ENCODE measurements at regions not wholly inside any gene's neighbourhood (a gene's known extent, or its start where the extent isn't known, plus 50 kb on each side); places are given as distances from the start of the nearest gene placed in this dataset.

DNA sequence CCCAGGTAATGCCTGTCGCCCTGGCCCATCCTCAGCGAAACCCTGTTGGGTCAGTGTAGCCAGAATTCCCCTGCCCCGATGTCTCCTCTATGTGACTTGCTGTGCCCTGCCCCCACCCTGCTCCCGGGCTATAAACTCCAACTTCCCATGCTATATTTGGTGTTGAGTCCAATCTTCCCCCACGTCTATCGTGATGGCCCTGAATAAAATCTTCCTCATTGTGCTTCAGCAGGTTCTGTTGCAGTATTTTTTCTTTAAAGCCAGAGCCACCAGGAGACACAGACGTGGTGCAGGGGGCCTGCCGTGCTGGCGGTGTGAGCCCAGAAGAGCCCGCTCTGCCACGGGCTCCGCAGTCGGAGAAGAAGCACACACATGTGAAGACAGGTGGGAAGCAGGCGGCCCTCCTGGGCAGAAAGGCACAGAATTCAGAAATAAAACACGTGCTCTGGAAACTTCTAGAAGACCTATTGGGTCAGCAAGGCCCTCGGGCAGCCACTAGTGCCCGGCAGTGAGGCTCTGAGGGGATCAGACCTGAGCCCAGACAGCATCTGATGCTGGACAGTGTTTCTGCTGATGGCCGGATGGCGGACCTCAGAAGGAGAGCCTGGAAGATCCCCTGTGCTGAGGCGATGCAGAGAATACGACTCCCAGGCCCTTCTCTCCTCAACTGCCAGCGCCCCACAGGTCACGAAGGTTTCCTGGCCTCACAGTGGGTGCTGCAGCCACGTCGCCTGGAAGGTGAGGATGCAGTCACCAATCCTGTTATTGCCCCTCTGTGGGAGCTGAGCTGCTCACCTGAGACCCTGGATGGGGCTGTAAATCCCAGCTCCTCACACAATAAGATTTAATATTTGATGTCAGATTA is 501.9 kb downstream of the BRD1 start:
- TF ChIP-seq GATA2 (IDR thresholded peaks at IDR 0.05; ENCODE audit: low read depth, low read length) (no peak), GATA3 (IDR thresholded peaks at IDR 0.05; ENCODE audit: low read depth, low read length) (no peak)

DNA sequence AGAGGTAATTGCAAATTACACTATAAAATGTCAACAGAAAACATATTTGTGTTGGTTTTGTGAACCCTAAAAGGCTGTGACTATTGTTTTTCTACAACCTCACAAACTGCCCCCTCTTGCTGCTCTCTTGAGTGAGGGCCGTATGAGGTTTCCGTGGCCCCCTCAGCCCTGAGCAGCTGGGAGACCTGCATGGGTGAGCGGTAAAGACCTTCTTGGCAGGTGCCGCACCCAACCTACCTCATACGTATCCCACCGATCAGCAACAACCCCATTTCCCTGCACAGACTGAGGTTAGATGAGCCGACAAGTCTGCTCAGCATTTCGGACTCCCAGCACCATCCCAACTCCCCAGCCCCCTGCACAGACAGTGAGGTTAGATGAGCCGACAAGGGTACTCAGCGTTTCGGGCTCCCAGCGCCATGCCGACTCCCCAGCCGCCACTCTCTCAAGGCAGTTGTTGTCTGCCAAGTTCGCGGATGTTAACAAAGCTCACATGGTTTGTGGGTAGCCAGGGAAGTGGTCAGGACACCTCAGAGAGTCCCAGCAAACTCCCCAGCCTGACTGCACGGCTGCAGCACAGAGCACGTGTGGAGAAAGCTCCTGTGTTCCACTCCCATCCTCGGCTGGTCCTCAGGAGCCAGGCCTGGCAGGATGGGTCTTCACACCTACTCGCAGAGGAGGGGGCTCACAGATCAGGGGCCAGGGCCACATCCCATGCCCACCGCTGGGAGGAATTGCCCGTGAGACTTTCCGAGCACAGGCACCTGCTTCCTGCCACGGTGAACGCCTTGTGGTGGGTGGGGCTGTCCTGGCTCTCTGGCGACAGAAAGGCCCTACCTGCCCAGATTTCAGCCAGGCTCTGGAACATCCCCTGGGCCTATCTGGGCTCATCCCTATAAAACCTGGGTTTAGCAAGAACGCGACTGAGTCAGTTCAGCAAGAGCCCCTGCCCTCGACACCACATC is 502.9 kb downstream of the BRD1 start:
- TF ChIP-seq GATA3 (IDR thresholded peaks at IDR 0.05; ENCODE audit: low read depth, low read length) (no peak), GATA2 (IDR thresholded peaks at IDR 0.05; ENCODE audit: low read depth, low read length) (no peak)

DNA sequence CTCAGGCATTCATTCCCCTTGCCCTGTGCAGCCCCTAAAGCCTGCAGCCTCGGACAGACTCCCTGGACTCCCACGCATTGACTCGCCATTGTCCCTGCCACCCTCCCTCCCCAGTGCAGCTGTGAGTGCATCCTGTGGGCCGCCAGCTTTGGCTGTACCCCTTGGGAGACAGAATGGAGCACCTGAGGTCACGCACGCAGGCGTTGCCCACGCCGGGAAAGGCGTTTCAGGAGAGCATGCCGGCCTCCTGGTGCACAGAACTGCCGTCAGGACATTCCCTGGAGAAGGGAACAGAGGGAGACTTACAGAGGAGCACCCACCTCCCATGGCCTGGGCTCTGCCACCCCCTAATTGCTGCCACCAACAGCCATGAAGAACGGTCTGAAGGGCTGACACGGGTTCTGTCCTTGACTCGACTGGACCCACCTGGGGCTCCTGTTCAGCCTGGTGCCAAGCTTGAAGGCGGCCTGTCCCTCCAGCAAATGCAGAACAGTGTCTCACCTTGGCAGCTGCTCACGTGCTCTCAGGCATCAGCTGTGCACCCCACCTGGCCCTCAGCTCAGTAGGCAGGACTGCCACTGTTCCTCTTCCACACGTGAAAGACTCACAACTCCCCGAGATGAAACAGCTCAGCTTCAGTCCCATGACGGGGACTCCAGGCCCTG is 503.8 kb downstream of the BRD1 start:
- TF ChIP-seq GATA2 (IDR thresholded peaks at IDR 0.05; ENCODE audit: low read depth, low read length) (no peak), GATA3 (IDR thresholded peaks at IDR 0.05; ENCODE audit: low read depth, low read length) (no peak)

DNA sequence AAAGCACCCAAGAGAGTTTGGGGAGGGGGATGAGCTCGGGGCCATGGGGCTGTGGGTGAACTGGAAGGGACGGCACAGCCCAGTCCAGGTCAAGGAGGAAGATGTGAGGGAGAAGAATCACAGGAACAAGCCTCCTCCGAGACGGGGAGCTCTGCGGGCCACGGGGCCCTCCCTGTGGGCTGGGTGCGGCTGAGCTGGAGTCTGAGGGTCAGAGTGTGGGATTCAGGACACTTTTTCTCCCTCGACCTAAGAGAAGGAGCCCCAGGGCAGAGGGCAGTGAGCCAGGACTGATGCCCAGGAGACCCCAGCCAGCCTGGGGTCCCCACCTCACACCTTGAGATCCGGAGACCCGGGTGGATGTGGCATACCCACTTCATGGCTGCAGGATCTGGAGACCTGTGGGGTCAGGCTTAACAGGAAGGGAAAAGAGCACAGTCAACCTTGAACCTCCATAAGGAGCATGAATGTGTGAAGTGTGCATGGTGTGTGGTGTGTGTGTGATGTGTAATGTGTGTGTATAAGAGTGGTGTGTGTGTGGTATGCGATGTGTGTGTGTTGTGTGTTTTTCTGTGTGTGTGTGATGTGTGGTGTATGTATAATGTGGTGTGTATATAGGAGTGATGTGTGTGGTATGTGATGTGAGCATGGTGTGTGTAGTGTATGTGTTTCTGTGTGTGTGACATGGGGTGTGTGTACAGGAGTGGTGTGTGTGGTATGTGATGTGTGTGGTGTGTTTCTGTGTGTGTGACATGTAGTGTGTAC is 504.6 kb downstream of the BRD1 start:
- TF ChIP-seq GATA2 (IDR thresholded peaks at IDR 0.05; ENCODE audit: low read depth, low read length) = no peak
- no peak for TF ChIP-seq GATA3 (IDR thresholded peaks at IDR 0.05; ENCODE audit: low read depth, low read length)

DNA sequence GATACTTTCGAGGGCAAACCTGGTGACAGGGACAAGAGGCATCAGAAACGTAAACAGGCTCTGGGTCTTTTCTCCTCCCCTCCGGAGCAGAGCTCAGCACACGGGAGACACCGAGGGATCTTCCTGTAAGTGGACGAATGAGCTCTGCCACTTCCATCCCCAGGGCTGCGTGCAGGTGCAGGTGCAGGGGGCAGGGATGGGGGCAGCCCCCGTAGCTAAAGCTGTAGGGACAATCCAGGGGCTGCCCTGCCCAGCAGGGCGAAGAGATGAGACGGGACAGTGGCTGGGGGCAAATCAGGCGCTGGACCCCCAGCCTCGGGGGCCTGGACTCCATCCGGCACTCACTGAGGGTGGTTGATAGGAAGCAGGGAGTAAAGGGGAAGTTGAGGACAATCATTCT is 505.4 kb downstream of the BRD1 start:
- no peak for TF ChIP-seq GATA2 (IDR thresholded peaks at IDR 0.05; ENCODE audit: low read depth, low read length)
- no peak for TF ChIP-seq GATA3 (IDR thresholded peaks at IDR 0.05; ENCODE audit: low read depth, low read length)

DNA sequence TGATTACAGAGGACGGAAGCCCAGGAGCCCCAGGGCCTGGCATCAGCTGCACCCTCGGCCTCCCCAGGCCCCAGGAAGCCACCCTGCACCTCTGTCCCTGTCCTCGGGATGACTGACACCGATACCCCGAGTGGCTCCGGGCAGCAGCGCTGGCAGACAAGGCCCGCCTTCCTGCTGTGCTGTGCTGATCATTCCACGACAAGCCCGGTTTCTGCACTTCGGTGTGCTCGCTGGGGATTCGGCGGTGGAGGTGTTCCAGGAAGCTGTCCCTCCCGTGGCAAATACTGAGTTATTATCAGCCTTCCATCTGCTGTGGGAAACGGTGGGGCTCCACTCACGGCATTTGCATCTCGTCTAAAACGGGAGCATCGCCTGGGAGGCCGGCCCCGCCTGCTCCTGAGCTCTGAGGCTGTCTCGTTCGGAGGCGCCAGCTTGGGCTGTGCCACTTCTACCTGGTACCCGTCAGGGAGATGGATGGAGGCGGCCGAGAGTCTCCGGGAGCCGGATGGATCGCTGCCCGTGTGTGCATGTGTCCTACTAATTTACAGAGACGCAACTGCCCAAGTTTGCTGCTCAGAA is 506.1 kb downstream of the BRD1 start:
- TF ChIP-seq GATA3 (IDR thresholded peaks at IDR 0.05; ENCODE audit: low read depth, low read length) (no peak), GATA2 (IDR thresholded peaks at IDR 0.05; ENCODE audit: low read depth, low read length) (no peak)

DNA sequence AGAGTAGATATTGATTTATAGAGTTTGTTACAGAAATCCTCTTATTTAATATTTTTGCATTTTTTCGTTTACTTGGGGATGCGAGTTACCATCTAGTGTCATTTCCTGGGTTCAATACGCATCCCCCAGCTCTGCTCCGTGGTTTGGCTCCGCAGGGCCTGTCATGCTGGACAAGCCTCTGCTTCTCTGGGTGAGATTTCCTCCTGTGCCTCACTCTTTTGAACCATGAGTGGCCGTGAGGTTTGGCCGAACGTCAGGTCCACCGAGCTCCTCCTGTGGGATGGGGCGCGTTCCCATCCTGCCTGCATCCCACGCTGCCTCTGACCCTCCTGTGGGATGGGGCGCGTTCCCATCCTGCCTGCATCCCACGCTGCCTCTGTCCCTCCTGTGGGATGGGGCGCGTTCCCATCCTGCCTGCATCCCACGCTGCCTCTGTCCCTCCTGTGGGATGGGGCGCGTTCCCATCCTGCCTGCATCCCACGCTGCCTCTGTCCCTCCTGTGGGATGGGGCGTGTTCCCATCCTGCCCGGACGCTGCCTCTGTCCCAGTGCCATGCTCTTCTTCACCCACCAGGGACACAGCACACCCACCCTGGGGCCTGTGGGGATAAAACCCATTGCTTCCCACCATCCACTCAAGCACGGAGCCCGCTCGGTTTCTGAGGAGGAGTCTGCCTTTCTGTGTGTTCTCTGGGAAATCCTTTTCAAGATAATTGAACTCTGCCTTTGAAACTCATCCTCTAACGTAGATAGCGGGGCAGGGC is 506.8 kb downstream of the BRD1 start:
- no peak for TF ChIP-seq GATA2 (IDR thresholded peaks at IDR 0.05; ENCODE audit: low read depth, low read length)
- no peak for TF ChIP-seq GATA3 (IDR thresholded peaks at IDR 0.05; ENCODE audit: low read depth, low read length)

DNA sequence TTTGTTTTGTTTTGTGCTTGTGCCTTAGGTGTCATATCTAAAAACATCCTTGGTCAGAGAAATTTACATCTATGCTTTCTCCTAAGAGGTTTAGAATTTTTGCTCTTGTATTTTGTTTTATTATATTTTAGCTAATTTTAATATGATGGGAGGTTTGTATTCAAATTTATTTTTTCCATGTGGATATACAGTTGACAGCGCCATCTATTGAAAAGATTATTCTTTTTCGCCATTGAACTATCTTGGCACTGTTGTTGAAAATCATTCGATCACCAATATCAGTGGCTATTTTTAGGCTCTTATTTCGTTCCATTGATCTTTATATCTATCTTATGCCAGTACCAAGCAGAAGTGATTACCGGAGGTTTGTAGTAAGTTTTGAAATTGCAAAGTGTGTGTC is 510.3 kb downstream of the BRD1 start:
- TF ChIP-seq GATA3 (IDR thresholded peaks at IDR 0.05; ENCODE audit: low read depth, low read length) (no peak), GATA2 (IDR thresholded peaks at IDR 0.05; ENCODE audit: low read depth, low read length) (no peak)

DNA sequence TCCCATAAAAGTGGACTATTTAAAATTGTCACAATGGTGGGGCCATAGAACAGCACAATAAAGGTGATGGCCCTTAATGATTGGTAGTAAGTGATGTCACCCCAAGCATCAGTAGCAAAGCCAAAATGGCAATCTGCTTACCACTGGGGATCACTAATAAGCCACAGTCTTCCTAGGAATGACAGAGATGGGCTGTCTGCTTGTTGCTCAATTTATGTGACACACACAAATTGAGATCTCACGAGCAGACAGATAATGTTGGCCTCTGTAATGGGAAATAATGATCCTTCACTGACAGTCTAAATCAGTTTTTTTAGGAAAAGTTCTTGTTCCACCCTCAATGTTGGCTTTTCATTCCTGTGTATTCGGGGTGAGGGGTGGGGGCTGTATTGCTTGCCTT is 515.1 kb downstream of the BRD1 start:
- no peak for TF ChIP-seq GATA2 (IDR thresholded peaks at IDR 0.05; ENCODE audit: low read depth, low read length)

DNA sequence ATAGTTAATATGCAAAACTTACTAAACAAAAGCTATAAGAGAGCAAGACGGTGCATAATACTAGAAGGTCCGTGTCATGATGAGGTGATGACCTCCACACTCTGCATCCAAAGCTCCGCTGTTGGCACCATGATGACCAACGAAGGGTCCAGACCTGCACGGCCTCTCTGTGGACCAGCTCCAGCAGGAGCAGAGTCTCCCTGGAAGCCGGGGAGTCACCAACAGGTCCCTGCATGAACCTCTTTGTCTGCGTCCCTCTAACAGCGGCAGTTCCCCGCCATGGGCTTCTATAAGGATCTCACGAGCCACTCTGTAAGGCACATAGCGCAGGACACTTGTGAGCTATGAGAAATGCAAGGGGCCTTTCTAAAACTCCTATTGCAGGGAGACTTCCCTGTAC is 517.3 kb downstream of the BRD1 start:
- TF ChIP-seq GATA2 (IDR thresholded peaks at IDR 0.05; ENCODE audit: low read depth, low read length) (no peak), GATA3 (IDR thresholded peaks at IDR 0.05; ENCODE audit: low read depth, low read length) (no peak)

DNA sequence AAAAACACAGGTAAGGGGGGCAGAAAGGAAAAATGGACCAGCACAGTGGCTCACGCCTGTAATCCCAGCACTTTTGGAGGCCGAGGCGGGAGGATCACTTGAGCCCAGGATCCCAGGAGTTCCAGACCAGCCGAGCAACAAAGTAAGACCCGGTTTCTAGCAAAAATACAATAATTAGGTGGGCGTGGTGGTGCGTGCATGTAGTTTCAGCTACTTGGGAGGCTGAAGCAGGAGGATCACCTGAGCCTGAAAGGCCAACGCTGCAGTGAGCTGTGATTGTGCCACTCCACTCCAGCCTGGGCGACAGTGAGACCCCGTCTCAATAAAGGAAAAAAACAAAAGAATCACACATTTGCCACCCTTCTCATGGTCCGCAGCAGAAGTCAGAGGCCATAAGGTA is 519.4 kb downstream of the BRD1 start:
- TF ChIP-seq GATA3 (IDR thresholded peaks at IDR 0.05; ENCODE audit: low read depth, low read length) (no peak), GATA2 (IDR thresholded peaks at IDR 0.05; ENCODE audit: low read depth, low read length) (no peak)

DNA sequence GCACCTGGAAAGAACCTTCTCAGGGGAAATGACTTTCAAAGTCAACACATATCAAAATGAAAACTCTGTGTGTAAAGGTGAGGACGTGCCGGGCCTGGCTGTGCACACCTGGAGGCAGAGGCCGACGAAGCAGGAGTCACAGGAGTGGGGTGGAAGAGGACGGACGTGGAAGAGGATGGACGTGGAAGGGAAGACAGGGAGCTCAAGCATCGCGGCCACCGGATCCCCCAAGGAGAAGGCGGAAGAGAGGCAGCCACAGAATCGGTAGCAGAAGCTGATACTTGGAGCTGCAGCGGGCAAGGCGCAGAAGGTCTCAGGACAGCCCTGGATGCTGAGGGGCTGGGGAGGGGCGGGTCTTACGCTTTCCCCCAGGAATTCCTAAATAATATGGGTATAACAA is 519.8 kb downstream of the BRD1 start:
- TF ChIP-seq GATA2 (IDR thresholded peaks at IDR 0.05; ENCODE audit: low read depth, low read length) = no peak

DNA sequence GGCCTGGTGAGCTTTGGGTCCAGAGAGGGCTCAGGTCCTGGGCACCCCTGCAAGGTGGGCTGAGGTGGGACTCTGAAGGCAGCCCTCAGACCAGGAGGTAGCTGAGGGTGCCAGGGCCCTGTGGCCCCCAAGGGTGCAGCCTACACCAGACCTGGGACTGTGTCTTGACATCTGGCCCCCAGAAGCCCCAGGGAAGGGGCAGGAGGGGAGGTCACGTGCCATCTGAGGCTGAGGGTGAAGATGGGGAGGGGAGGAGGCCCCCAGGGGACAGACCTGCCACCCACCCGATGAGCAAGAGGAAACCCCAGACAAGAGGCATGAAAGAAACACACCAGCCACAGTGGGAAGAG is 520.2 kb downstream of the BRD1 start:
- TF ChIP-seq GATA3 (IDR thresholded peaks at IDR 0.05; ENCODE audit: low read depth, low read length) (no peak), GATA2 (IDR thresholded peaks at IDR 0.05; ENCODE audit: low read depth, low read length) (no peak)
